Right lobe of liver (tissue), 4 donors: ENCODE measurements at regions not wholly inside any gene's neighbourhood (a gene's known extent, or its start where the extent isn't known, plus 50 kb on each side); places are given as distances from the start of the nearest gene placed in this dataset.

Source experiments
- POLR2A ChIP-seq: fragments of 450-650 bp; IDR thresholded peaks from one replicate; pipeline ENCODE4 v1.6.1; 2017; ENCODE audit warnings: antibody characterized with exemption, mild to moderate bottlenecking
- TF ChIP-seq, protein P1 (sequence below), 4 donors: fragments of 200-600 bp in 3 of 4; fragments of 450-650 bp in 1 of 4; IDR thresholded peaks; one replicate each; pipeline versions ENCODE4 v1.5.1 to v1.8.0; 2016 to 2022; ENCODE audit warnings: antibody characterized with exemption in 4 of 4, mild to moderate bottlenecking in 2 of 4
- donor health status: DM: no; HTN: no; CAD: no.
- donor health status: DM: no; HTN: no; CAD: no.
- donor health status: DM: no; HTN: yes; CAD: no.

DNA sequence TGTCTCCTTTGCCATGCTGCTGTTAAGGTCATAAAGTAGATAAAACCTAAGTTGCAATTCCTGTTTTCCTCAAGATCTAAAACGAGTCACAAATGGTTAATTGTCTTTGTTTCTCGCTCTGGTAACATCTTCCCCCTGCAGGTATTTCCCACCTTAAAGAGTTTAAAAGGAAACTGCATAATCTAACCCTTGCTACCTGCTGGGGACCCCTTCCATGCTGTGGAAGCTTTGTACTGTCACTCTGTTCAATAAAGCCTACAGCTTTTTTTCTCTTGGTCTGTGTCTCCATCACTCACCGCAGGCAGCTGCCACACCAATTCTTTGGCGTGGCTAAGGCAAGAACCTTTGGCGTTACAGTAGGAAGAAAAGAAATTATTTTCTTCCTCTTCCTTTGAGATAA, 117.7 kb upstream of the GJE1 start:
- TF ChIP-seq, protein P1, sequence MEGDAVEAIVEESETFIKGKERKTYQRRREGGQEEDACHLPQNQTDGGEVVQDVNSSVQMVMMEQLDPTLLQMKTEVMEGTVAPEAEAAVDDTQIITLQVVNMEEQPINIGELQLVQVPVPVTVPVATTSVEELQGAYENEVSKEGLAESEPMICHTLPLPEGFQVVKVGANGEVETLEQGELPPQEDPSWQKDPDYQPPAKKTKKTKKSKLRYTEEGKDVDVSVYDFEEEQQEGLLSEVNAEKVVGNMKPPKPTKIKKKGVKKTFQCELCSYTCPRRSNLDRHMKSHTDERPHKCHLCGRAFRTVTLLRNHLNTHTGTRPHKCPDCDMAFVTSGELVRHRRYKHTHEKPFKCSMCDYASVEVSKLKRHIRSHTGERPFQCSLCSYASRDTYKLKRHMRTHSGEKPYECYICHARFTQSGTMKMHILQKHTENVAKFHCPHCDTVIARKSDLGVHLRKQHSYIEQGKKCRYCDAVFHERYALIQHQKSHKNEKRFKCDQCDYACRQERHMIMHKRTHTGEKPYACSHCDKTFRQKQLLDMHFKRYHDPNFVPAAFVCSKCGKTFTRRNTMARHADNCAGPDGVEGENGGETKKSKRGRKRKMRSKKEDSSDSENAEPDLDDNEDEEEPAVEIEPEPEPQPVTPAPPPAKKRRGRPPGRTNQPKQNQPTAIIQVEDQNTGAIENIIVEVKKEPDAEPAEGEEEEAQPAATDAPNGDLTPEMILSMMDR (IDR thresholded peaks at IDR 0.05) = no peak
- TF ChIP-seq POLR2A = no peak
